ENCODE measurements at regions not wholly inside any gene's neighbourhood (a gene's known extent, or its start where the extent isn't known, plus 50 kb on each side); places are given as distances from the start of the nearest gene placed in this dataset.

DNA sequence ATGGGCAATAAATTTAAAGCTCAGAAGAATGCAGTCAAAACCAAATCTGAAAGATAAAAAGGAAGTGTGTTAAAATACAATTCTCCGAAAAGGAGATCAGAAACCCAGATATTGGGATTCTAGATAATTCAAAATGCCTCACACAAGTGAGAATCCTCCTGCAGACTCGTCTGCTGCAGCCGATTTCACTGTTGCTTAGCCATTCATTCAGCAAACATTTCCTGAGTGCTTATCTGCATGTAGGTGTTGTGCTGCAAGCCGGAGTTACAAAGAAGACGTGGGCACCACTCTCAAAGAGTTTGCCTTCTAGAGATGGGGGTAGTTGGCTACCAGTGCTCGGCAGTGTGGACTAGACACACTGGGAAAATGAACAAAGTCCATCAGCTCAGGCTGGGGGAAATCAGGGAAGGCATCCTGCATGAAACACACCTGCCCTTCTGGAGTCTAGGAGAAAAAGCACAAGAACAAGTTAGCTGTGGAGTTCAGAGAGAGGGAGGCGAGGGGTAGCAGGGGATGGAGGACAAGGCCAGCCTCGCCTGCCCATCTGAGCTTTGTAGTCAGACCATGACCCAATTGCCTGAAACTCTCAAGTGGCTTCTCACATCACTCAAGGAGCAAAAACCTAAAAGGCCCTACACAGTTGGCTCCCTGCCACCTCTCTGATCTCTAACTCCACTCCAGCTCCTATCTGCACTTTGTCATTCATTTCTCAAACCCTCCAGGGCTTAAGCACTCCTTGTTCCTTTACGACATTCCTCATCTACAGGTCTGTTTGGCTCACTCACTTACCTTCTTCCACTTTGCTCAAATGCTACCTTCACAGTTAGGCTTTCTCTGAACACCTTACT lies 310.0 kb upstream of the DDHD1 start:
- no peak for DNase-seq (ENCODE audit: low spot score)

DNA sequence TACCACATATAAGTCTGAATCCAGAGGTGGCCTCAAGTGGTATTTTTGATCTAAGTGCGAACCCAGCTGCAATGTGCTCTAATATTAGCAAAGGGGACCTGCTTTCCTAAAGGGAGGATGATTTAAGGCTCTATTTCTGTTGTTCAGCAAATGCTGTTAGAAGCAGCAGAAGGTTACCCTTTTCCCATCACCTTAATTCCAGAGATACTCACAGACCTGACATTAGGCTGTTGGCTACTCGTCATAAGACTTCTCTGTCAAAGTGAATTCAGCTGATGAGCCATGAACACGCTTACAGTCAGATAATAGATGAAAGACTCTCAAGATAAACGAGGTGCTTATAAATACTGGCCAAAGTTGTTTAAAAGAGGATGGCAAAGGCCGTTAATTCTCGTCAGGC lies 308.7 kb upstream of the DDHD1 start:
- no peak for DNase-seq (ENCODE audit: low spot score)

- DNase-seq (ENCODE audit: low spot score), result no peak
Measured at GRCh38 chr14:53460544-53460943, 307.4 kb upstream of the DDHD1 start.

DNA sequence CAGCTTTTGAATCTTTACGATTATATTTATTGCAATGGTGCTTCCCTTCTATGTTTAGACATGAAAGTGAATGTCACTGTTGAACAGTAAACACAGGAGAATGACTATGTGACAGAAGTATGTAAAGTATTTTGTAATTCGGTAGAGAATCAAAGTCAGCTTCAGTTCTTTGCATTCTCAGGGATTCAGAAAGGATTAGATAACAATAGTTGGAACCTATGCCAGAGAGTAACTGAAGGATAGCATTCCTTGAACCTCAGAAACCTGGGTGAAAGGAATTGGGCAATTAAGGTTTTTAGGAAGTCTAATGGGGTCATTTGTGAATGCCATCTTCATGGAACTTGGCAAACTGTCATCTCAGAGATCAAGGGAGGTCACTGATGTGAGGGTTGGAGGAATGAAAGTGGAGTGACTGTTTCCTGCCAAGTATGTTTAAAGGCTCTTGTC lies 305.3 kb upstream of the DDHD1 start:
- DNase-seq (ENCODE audit: low spot score), result no peak

GRCh38 chr14:53456931-53457330 lies 303.8 kb upstream of the DDHD1 start:
- DNase-seq (ENCODE audit: low spot score), result no peak

DNA sequence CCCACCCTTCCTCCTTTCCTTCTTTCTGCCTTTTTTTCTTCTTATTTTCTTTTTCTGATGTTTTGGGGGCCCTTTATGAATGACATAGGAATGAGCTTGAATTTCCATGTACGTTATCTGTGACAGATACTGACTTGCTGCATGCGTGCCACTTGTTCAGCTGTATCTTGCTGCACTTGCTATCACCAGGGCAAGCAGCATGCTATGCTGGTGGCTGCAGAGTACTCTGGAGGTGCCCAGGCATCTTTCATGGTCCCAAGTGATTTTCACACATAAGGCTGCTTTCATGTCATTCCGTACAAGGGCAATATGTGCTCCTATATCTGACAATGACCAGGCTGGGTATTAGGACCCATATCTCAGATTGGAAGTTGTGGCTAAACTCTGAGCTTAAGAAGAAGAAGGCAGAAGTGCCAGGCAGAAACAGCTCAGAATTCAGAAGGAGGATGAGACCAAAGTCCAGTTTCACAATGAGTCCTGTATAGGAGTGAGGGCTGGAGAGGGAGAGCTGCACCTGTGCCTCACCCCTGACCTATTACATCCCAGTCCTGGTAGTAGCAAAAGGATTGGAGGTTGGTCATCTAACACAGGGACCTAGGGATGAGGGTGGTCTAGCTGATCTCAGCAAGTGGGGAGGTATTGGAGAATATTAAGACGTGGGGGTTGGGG lies 299.0 kb upstream of the DDHD1 start:
- no peak for DNase-seq (ENCODE audit: low spot score)

DNA sequence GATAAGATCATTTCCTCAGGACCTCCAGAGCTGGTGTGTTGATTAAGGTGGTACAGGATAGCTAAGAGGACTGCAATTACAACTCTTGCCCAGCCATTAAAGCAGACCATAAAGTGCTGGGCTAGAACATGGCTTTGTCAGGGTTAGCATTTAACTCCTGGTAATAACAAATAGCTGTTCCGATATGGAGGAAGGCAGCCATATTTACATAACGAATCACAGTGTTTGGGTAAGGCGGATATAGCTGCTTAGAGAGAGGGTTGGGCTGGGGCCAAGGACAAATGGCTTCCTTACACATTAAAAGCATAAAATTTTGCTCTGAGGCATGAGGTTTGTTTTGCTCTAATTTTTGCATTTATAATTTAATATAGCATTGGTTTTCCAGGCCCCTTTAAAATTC lies 297.7 kb upstream of the DDHD1 start:
- DNase-seq (ENCODE audit: low spot score), result no peak

DNA sequence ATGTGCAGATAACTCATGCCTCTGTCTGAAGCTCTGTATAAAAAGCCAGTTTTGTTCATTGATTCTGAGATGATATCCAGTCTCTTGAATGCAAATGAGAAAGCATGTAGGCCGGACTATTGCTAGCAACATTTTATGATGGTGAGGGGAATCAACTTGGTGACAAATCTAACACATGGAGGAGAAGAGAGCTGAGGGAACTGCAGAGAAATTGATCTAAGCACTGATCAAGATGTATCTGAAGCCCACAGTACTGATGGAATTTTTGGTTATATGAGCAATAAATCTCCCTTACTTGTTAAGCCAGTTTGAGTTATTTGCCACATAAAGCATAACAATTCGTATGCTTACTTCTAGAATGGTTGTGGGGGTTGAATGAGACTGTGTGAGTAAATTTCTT lies 295.6 kb upstream of the DDHD1 start:
- DNase-seq (ENCODE audit: low spot score), result no peak

GRCh38 chr14:53444677-53445312 lies 291.7 kb upstream of the DDHD1 start:
- no peak for DNase-seq (ENCODE audit: low spot score)

- no peak for DNase-seq (ENCODE audit: low spot score)
Measured at GRCh38 chr14:53441789-53442188, 288.7 kb upstream of the DDHD1 start.

GRCh38 chr14:53437858-53438257 lies 284.7 kb upstream of the DDHD1 start:
- no peak for DNase-seq (ENCODE audit: low spot score)

- no peak for DNase-seq (ENCODE audit: low spot score)
Measured at GRCh38 chr14:53432378-53432802, 279.3 kb upstream of the DDHD1 start.

GRCh38 chr14:53430870-53431269 lies 277.7 kb upstream of the DDHD1 start:
- DNase-seq (ENCODE audit: low spot score), result no peak

- no peak for DNase-seq (ENCODE audit: low spot score)
Measured at GRCh38 chr14:53412819-53413675, 259.9 kb upstream of the DDHD1 start.

GRCh38 chr14:53411125-53411524 lies 258.0 kb upstream of the DDHD1 start:
- no peak for DNase-seq (ENCODE audit: low spot score)

DNA sequence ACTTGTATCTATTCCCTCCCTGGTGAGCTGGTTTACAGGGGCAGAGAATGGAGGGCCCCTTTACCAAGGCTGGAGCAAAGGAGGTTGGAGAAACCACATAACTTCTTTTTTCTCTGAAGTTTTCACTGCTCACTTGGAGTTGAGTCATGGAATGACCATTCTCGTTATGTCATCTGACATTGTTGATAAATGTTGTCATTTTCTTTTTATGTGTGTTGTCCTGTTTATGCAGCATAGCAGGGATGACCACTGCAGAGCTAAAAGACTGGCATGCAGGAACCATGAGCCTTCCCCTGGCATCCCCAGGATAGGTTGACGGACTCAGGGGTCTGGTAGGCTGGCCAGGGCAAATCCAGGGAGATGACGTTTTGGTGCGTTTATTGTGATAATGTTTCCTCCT lies 256.8 kb upstream of the DDHD1 start:
- DNase-seq (ENCODE audit: low spot score), result no peak

DNA sequence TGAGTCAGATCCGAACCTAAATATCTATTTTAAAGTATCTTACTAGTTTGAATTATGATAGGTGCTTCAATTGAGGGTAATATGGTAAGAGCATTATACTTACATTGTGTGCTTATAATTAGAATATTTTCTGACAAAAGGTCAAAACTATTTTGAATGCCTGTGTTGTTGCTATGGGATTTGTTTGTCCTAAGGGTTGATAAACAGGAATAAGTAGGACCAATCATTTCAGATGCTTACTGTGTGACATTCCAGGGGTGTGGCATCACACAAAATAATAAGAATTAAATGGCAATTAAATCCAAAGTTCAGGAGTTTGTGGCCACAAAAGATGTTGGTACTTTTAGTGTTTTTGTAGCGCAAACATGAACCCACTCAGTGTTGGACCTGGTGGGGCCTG lies 256.2 kb upstream of the DDHD1 start:
- no peak for DNase-seq (ENCODE audit: low spot score)

- DNase-seq (ENCODE audit: low spot score), result no peak
Measured at GRCh38 chr14:53408175-53408879, 255.2 kb upstream of the DDHD1 start.

GRCh38 chr14:53406519-53406918 lies 253.4 kb upstream of the DDHD1 start:
- DNase-seq (ENCODE audit: low spot score), result no peak

- DNase-seq (ENCODE audit: low spot score), result no peak
Measured at GRCh38 chr14:53401646-53402045, 248.5 kb upstream of the DDHD1 start.

DNA sequence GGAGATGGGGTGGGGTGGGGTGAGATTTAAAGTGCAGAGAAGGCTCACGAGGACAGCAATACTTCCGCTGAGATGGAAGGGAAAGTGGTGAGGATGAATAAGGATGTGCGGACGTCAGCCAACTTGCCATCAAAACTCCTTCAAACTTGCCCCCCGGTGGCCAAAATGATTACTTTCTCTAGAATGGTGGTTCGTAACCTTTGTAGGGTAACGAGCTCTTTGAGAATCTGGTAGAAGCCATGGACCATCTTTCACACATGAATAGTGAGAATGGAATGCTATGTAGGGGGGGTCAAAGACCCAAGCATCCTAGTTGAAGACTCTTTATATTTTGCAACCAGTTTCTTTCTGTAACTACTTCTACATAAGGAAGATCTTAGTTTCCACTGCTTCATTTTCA lies 245.9 kb upstream of the DDHD1 start:
- DNase-seq (ENCODE audit: low spot score), result no peak
